Tibial artery (tissue), 4 donors: ENCODE measurements at regions not wholly inside any gene's neighbourhood (a gene's known extent, or its start where the extent isn't known, plus 50 kb on each side); places are given as distances from the start of the nearest gene placed in this dataset.

Source experiments
- DNase-seq, 2 donors: peaks; one replicate each; pipeline ENCODE4 v3.0.0-alpha.2; 2019
- H3K27ac ChIP-seq, 2 donors: fragments of 200-600 bp; sonication (generic) in 1 of 2; 1 replicate in 1 of 2; 2 replicates in 1 of 2; pipeline ENCODE4 v1.5.1; 2018 to 2019; ENCODE audit warnings: mild to moderate bottlenecking in 1 of 2
- H3K27me3 ChIP-seq, 2 donors: fragments of 200-600 bp; sonication (generic) in 1 of 2; one replicate each; pipeline versions ENCODE4 v1.5.1 to v1.6.0; 2016 to 2019
- H3K36me3 ChIP-seq, 3 donors: fragments of 200-600 bp; sonication (generic) in 2 of 3; one replicate each; pipeline ENCODE4 v1.5.1; 2016 to 2019; ENCODE audit warnings: mild to moderate bottlenecking in 2 of 3
- H3K4me1 ChIP-seq, 4 donors: fragments of 200-600 bp; sonication (generic) in 2 of 4; 1 replicate in 3 of 4; 2 replicates in 1 of 4; pipeline ENCODE4 v1.5.1; 2016 to 2019
- H3K4me3 ChIP-seq, 2 donors: fragments of 200-600 bp; sonication (generic) in 1 of 2; 1 replicate in 1 of 2; 2 replicates in 1 of 2; pipeline ENCODE4 v1.5.1; 2018 to 2019; ENCODE audit warnings: mild to moderate bottlenecking in 2 of 2
- H3K9me3 ChIP-seq, 3 donors: fragments of 200-600 bp; sonication (generic) in 1 of 3; one replicate each; pipeline ENCODE4 v1.5.1; 2016 to 2019
- CTCF ChIP-seq, 2 experiments: fragments of 200-600 bp in 1 of 2; fragments of 450-650 bp in 1 of 2; IDR thresholded peaks; one replicate each; pipeline ENCODE4 v1.5.1; 2017 to 2019; ENCODE audit warnings: antibody characterized with exemption in 2 of 2, mild to moderate bottlenecking in 1 of 2, moderate library complexity in 1 of 2
- intact Hi-C: fragments of 100-400 bp; cut with DNase I; formaldehyde crosslinking; loops from one replicate; pipeline ENCODE4 v1.15.0; 2023; ENCODE audit warnings: low total_unique reads

GRCh38 chr12:89260841-89261637 lies 91.3 kb downstream of the DUSP6 start:
- Histone ChIP-seq H3K27ac (no peak overlapping the region), H3K27me3 (no peaks in the 10 kb centered on the region), H3K9me3 (peaks cover 0 to 7% (median 0%) of the 10 kb centered on the region in 3 donors), H3K4me3 (no peak overlapping the region), H3K36me3 (no peaks in the 10 kb centered on the region), H3K4me1 (no peaks in the 10 kb centered on the region)
- DNase-seq = no peak
- no peak for TF ChIP-seq CTCF (IDR thresholded peaks at IDR 0.05)
- intact Hi-C loops = no loop called here

GRCh38 chr12:89259821-89260220 lies 92.5 kb downstream of the DUSP6 start:
- no peak for DNase-seq
- intact Hi-C loops = no loop called here
- peaks cover 0 to 7% (median 0%) of the 10 kb centered on the region in 3 donors for H3K9me3 ChIP-seq
- H3K27ac ChIP-seq = no peak overlapping the region
- H3K36me3 ChIP-seq = no peaks in the 10 kb centered on the region
- no peak overlapping the region for H3K4me3 ChIP-seq
- H3K27me3 ChIP-seq = no peaks in the 10 kb centered on the region
- no peaks in the 10 kb centered on the region for H3K4me1 ChIP-seq
- TF ChIP-seq CTCF (IDR thresholded peaks at IDR 0.05) = no peak

GRCh38 chr12:89258240-89258969 lies 93.9 kb downstream of the DUSP6 start:
- no peak overlapping the region for H3K4me3 ChIP-seq
- intact Hi-C loops = no loop called here
- no peak overlapping the region for H3K27ac ChIP-seq
- no peaks in the 10 kb centered on the region for H3K4me1 ChIP-seq
- DNase-seq = no peak
- no peak for TF ChIP-seq CTCF (IDR thresholded peaks at IDR 0.05)
- H3K27me3 ChIP-seq = no peaks in the 10 kb centered on the region
- peaks cover 0 to 7% (median 0%) of the 10 kb centered on the region in 3 donors for H3K9me3 ChIP-seq
- H3K36me3 ChIP-seq = no peaks in the 10 kb centered on the region

GRCh38 chr12:89257340-89257739 lies 95.0 kb downstream of the DUSP6 start:
- no peak overlapping the region for H3K4me3 ChIP-seq
- intact Hi-C loops = no loop called here
- H3K27ac ChIP-seq = no peak overlapping the region
- peaks cover 0 to 4% (median 0%) of the 10 kb centered on the region in 4 donors for H3K4me1 ChIP-seq
- DNase-seq = no peak
- TF ChIP-seq CTCF (IDR thresholded peaks at IDR 0.05) = no peak
- H3K27me3 ChIP-seq = no peaks in the 10 kb centered on the region
- H3K9me3 ChIP-seq = peaks cover 0 to 7% (median 0%) of the 10 kb centered on the region in 3 donors
- no peaks in the 10 kb centered on the region for H3K36me3 ChIP-seq

GRCh38 chr12:89256060-89256459 lies 96.2 kb downstream of the DUSP6 start:
- intact Hi-C loops = no loop called here
- no peaks in the 10 kb centered on the region for H3K27me3 ChIP-seq
- peaks cover 0 to 10% (median 0%) of the 10 kb centered on the region in 4 donors for H3K4me1 ChIP-seq
- H3K36me3 ChIP-seq = no peaks in the 10 kb centered on the region
- DNase-seq = no peak
- no peak overlapping the region for H3K27ac ChIP-seq
- no peak overlapping the region for H3K4me3 ChIP-seq
- TF ChIP-seq CTCF (IDR thresholded peaks at IDR 0.05) = no peak
- H3K9me3 ChIP-seq = peaks cover 0 to 7% (median 0%) of the 10 kb centered on the region in 3 donors
